H9 (cell line): ENCODE measurements at regions not wholly inside any gene's neighbourhood (a gene's known extent, or its start where the extent isn't known, plus 50 kb on each side); places are given as distances from the start of the nearest gene placed in this dataset.

Experiments
- DNase-seq: peaks from one replicate; pipeline ENCODE4 v3.0.0-alpha.2; 2017
- H2AFZ ChIP-seq: one replicate; pipeline ENCODE4 v1.6.1; 2013; ENCODE audit warnings: mild to moderate bottlenecking, low read length, control low read depth, moderate library complexity
- H2AK5ac ChIP-seq: 2 replicates; pipeline ENCODE4 v1.6.1; 2013; ENCODE audit warnings: low read length, control low read depth, mixed read lengths; ENCODE audit not compliant: insufficient read length
- H2BK120ac ChIP-seq: one replicate; pipeline ENCODE4 v1.6.1; 2013; ENCODE audit warnings: low read depth, mild to moderate bottlenecking, low read length, control low read depth, inconsistent platforms; ENCODE audit not compliant: poor library complexity, severe bottlenecking
- H2BK12ac ChIP-seq: 2 replicates; pipeline ENCODE4 v1.6.1; 2013; ENCODE audit warnings: low read length, control low read depth, mixed read lengths, low read depth; ENCODE audit not compliant: insufficient read length
- H2BK15ac ChIP-seq: 2 replicates; pipeline ENCODE4 v1.6.1; 2013; ENCODE audit warnings: low read depth, low read length, control low read depth
- H2BK20ac ChIP-seq: one replicate; pipeline ENCODE4 v1.6.1; 2013; ENCODE audit warnings: low read depth, mild to moderate bottlenecking, low read length, control low read depth, inconsistent platforms; ENCODE audit not compliant: poor library complexity, severe bottlenecking
- H2BK5ac ChIP-seq: 2 replicates; pipeline ENCODE4 v1.6.1; 2013; ENCODE audit warnings: low read length, control low read depth, mixed read lengths; ENCODE audit not compliant: insufficient read length
- H3K14ac ChIP-seq: 2 replicates; pipeline ENCODE4 v1.6.1; 2013; ENCODE audit warnings: low read length, control low read depth; ENCODE audit not compliant: insufficient read depth
- H3K18ac ChIP-seq: 2 replicates; pipeline ENCODE4 v1.6.1; 2013; ENCODE audit warnings: low read depth, mild to moderate bottlenecking, mixed read lengths, low read length, control low read depth; ENCODE audit not compliant: insufficient read length
- H3K23ac ChIP-seq: 2 replicates; pipeline ENCODE4 v1.6.1; 2013; ENCODE audit warnings: low read length, control low read depth, mixed read lengths, low read depth; ENCODE audit not compliant: insufficient read length
- H3K23me2 ChIP-seq: 2 replicates; pipeline ENCODE4 v1.6.1; 2013; ENCODE audit warnings: low read depth, mild to moderate bottlenecking, mixed read lengths, low read length, control low read depth; ENCODE audit not compliant: insufficient read length, poor library complexity, severe bottlenecking
- H3K27ac ChIP-seq: 2 replicates; pipeline ENCODE4 v1.5.1; 2013; ENCODE audit warnings: low read length, control low read depth, mixed read lengths, low read depth; ENCODE audit not compliant: insufficient read length
- H3K27me3 ChIP-seq: 2 replicates; pipeline ENCODE4 v1.6.1; 2013; ENCODE audit warnings: low read length, control low read depth, inconsistent platforms; ENCODE audit not compliant: insufficient read depth
- H3K4ac ChIP-seq: 2 replicates; pipeline ENCODE4 v1.6.1; 2013; ENCODE audit warnings: low read depth, mild to moderate bottlenecking, control low read depth, inconsistent platforms, low read length, moderate library complexity
- H3K4me1 ChIP-seq: 2 replicates; pipeline ENCODE4 v1.6.1; 2013; ENCODE audit warnings: low read length, control low read depth, inconsistent platforms; ENCODE audit not compliant: insufficient read depth
- H3K4me2 ChIP-seq: 2 replicates; pipeline ENCODE4 v1.6.1; 2013; ENCODE audit warnings: low read length, control low read depth, mixed read lengths; ENCODE audit not compliant: insufficient read length, insufficient read depth
- H3K56ac ChIP-seq: 2 replicates; pipeline ENCODE4 v1.6.1; 2013; ENCODE audit warnings: low read depth, mild to moderate bottlenecking, mixed read lengths, low read length, control low read depth; ENCODE audit not compliant: insufficient read length
- H3K79me1 ChIP-seq: 2 replicates; pipeline ENCODE4 v1.6.1; 2013; ENCODE audit warnings: low read depth, mild to moderate bottlenecking, moderate library complexity, low read length, control low read depth, inconsistent platforms; ENCODE audit not compliant: insufficient read depth, poor library complexity, severe bottlenecking
- H3K79me2 ChIP-seq: 2 replicates; pipeline ENCODE4 v1.6.1; 2013; ENCODE audit warnings: low read length, control low read depth, inconsistent platforms; ENCODE audit not compliant: insufficient read depth
- H3K9ac ChIP-seq: 2 replicates; pipeline ENCODE4 v1.6.1; 2013; ENCODE audit warnings: low read length, control low read depth, mixed read lengths; ENCODE audit not compliant: insufficient read length; ENCODE audit errors: extremely low read depth
- H3K9me3 ChIP-seq: one replicate; pipeline ENCODE4 v1.6.1; 2013; ENCODE audit warnings: low read depth, low read length, inconsistent platforms; ENCODE audit not compliant: control insufficient read depth
- H3T11ph ChIP-seq: one replicate; pipeline ENCODE4 v1.6.1; 2013; ENCODE audit warnings: mild to moderate bottlenecking, low read length, control low read depth, inconsistent platforms
- H4K20me1 ChIP-seq: one replicate; pipeline ENCODE4 v1.6.1; 2013; ENCODE audit not compliant: control insufficient read depth, insufficient read length, insufficient read depth
- H4K5ac ChIP-seq: 2 replicates; pipeline ENCODE4 v1.6.1; 2013; ENCODE audit warnings: low read depth, mild to moderate bottlenecking, mixed read lengths, low read length, control low read depth; ENCODE audit not compliant: insufficient read length
- H4K8ac ChIP-seq: replicated peaks from 2 replicates; pipeline ENCODE4 v1.6.1; 2013; ENCODE audit warnings: low read length, control low read depth, mixed read lengths, low read depth; ENCODE audit not compliant: insufficient read length
- H4K91ac ChIP-seq: 2 replicates; pipeline ENCODE4 v1.6.1; 2013; ENCODE audit warnings: low read depth, mild to moderate bottlenecking, moderate library complexity, mixed read lengths, low read length, control low read depth; ENCODE audit not compliant: insufficient read length
- H3K27ac Mint-ChIP-seq, 3 experiments: 2 replicates in 2 of 3; 3 replicates in 1 of 3; pipeline ENCODE4 v1.8.0; 2020 to 2021; ENCODE audit warnings: mixed read lengths in 3 of 3, mild to moderate bottlenecking in 1 of 3, moderate library complexity in 1 of 3
- H3K27me3 Mint-ChIP-seq: 2 replicates; pipeline ENCODE4 v1.8.0; 2021; ENCODE audit warnings: low read depth, mild to moderate bottlenecking, moderate library complexity, mixed read lengths
- H3K36me3 Mint-ChIP-seq, 3 experiments: 2 replicates in 2 of 3; 3 replicates in 1 of 3; pipeline ENCODE4 v1.8.0; 2020 to 2021; ENCODE audit warnings: low read depth in 3 of 3, mixed read lengths in 3 of 3; ENCODE audit not compliant: insufficient read depth in 1 of 3
- H3K4me1 Mint-ChIP-seq, 2 experiments: 2 replicates each; pipeline ENCODE4 v1.8.0; 2020; ENCODE audit warnings: mixed read lengths in 2 of 2
- H3K4me3 Mint-ChIP-seq, 2 experiments: 2 replicates in 1 of 2; 3 replicates in 1 of 2; pipeline ENCODE4 v1.8.0; 2020 to 2021; ENCODE audit warnings: mild to moderate bottlenecking in 2 of 2, mixed read lengths in 2 of 2, moderate library complexity in 1 of 2
- H3K9me3 Mint-ChIP-seq, 2 experiments: 2 replicates in 1 of 2; 3 replicates in 1 of 2; pipeline ENCODE4 v1.8.0; 2020; ENCODE audit warnings: mild to moderate bottlenecking in 2 of 2, mixed read lengths in 2 of 2, moderate library complexity in 1 of 2
- CTCF ChIP-seq: fragments of 200-600 bp; sonication (generic); conservative IDR thresholded peaks from 3 replicates; pipeline ENCODE4 v1.8.0; 2021; ENCODE audit warnings: antibody characterized with exemption, mild to moderate bottlenecking
- WGBS: extraction: QIAGEN DNeasy Blood & Tissue Kit; methylation state at CpG from one replicate; pipeline ENCODE4 v1.1.7; 2013; ENCODE audit warnings: missing lambda C conversion rate, low lambda C conversion rate, mixed read lengths; ENCODE audit not compliant: insufficient read length; ENCODE audit errors: extremely low coverage; 5-methylcytosine and 5-hydroxymethylcytosine counted together

- no peak overlapping the region for H2BK120ac ChIP-seq
- H2BK12ac ChIP-seq: no peak overlapping the region
- H3K23me2 ChIP-seq: no peaks in the 10 kb centered on the region
- no peak overlapping the region for H2AFZ ChIP-seq
- TF ChIP-seq CTCF: no peak
- no peak overlapping the region for H3K4me2 ChIP-seq
- no peak overlapping the region for H4K5ac ChIP-seq
- H4K20me1 ChIP-seq: no peaks in the 10 kb centered on the region
- H3T11ph ChIP-seq: no peak overlapping the region
- no peak overlapping the region for H3K56ac ChIP-seq
- Mint-ChIP-seq H3K27ac (no peak overlapping the region), H3K36me3 (no peaks in the 10 kb centered on the region), H3K4me1 (no peaks in the 10 kb centered on the region), H3K9me3 (no peaks in the 10 kb centered on the region), H3K4me3 (no peak overlapping the region), H3K27me3 (no peaks in the 10 kb centered on the region)
- no peaks in the 10 kb centered on the region for H3K9me3 ChIP-seq
- no peak overlapping the region for H2AK5ac ChIP-seq
- no peaks in the 10 kb centered on the region for H3K79me1 ChIP-seq
- no peak overlapping the region for H3K23ac ChIP-seq
- H3K4me1 ChIP-seq: no peaks in the 10 kb centered on the region
- no peaks in the 10 kb centered on the region for H3K27me3 ChIP-seq
- no peak overlapping the region for H3K14ac ChIP-seq
- no peaks in the 10 kb centered on the region for H3K79me2 ChIP-seq
- no peak for DNase-seq
- H3K4ac ChIP-seq: no peak overlapping the region
- no peak overlapping the region for H2BK15ac ChIP-seq
- H2BK20ac ChIP-seq: no peak overlapping the region
- no peak overlapping the region for H3K27ac ChIP-seq
- H4K8ac ChIP-seq: no peak overlapping the region
- H3K9ac ChIP-seq: no peak overlapping the region
- no peak overlapping the region for H3K18ac ChIP-seq
- H4K91ac ChIP-seq: no peak overlapping the region
- H2BK5ac ChIP-seq: no peak overlapping the region
- WGBS: no CpG with 5 or more reads among the region's 2 CpGs
Measured at GRCh38 chr5:57983426-57983825, 476.5 kb downstream of the PLK2 start.
